WTC11 (cell line): ENCODE measurements at regions not wholly inside any gene's neighbourhood (a gene's known extent, or its start where the extent isn't known, plus 50 kb on each side); places are given as distances from the start of the nearest gene placed in this dataset.

Experiments
- ATAC-seq: fragments of 200-7000 bp; cut with Tn5 transposase; 2 replicates; pipeline ENCODE4 v1.10.0; 2021; ENCODE audit warnings: mild to moderate bottlenecking, moderate library complexity
- CTCF ChIA-PET: fragments of 300-600 bp; sonication (Branson Sonifier 250); formaldehyde crosslinking; loops from one replicate; lab custom pipeline; 2021; ENCODE audit warnings: antibody characterized with exemption; lab: Charles Lee
- POLR2A ChIA-PET: fragments of 350-600 bp; sonication (Branson Sonifier 250); formaldehyde crosslinking; loops from one replicate; lab custom pipeline; 2021; ENCODE audit warnings: antibody characterized with exemption; lab: Charles Lee
- DNase-seq: peaks from one replicate; pipeline ENCODE4 v3.0.0; 2021; ENCODE audit warnings: low spot score
- H3K27ac Mint-ChIP-seq: 2 replicates; pipeline ENCODE4 v1.8.0; 2021; ENCODE audit warnings: mixed read lengths
- H3K27me3 Mint-ChIP-seq: 2 replicates; pipeline ENCODE4 v1.8.0; 2021; ENCODE audit warnings: low read depth, mild to moderate bottlenecking, moderate library complexity, mixed read lengths
- H3K36me3 Mint-ChIP-seq: 2 replicates; pipeline ENCODE4 v1.8.0; 2021; ENCODE audit warnings: mixed read lengths
- H3K4me1 Mint-ChIP-seq: 2 replicates; pipeline ENCODE4 v1.8.0; 2022; ENCODE audit warnings: mixed read lengths
- H3K4me3 Mint-ChIP-seq: 2 replicates; pipeline ENCODE4 v1.8.0; 2021; ENCODE audit warnings: mild to moderate bottlenecking, moderate library complexity, mixed read lengths
- H3K9me3 Mint-ChIP-seq: 2 replicates; pipeline ENCODE4 v1.8.0; 2021; ENCODE audit warnings: mixed read lengths
- CBFB ChIP-seq: sonication (generic); formaldehyde crosslinking; IDR thresholded peaks from 2 replicates; pipeline ENCODE4 v1.8.1; 2022; ENCODE audit warnings: mild to moderate bottlenecking, low read depth, missing genetic modification reagents
- ELF4 ChIP-seq: sonication (generic); formaldehyde crosslinking; IDR thresholded peaks from 2 replicates; pipeline ENCODE4 v1.8.1; 2022; ENCODE audit warnings: low read depth, mild to moderate bottlenecking, moderate library complexity, missing genetic modification reagents
- EMX1 ChIP-seq: fragments of 250-450 bp; sonication (Bioruptor Pico); IDR thresholded peaks from 2 replicates; pipeline ENCODE4 v1.8.0; 2021; ENCODE audit warnings: mild to moderate bottlenecking
- ESRRA ChIP-seq: sonication (generic); formaldehyde crosslinking; IDR thresholded peaks from 2 replicates; pipeline ENCODE4 v1.8.1; 2022; ENCODE audit warnings: mild to moderate bottlenecking, missing genetic modification reagents, borderline replicate concordance
- ETV6 ChIP-seq: sonication (generic); formaldehyde crosslinking; IDR thresholded peaks from 2 replicates; pipeline ENCODE4 v1.8.1; 2022; ENCODE audit warnings: mild to moderate bottlenecking, missing genetic modification reagents
- GTF2I ChIP-seq: fragments of 250-450 bp; sonication (Bioruptor Pico); conservative IDR thresholded peaks from 2 replicates; pipeline ENCODE4 v1.4.0; 2021; ENCODE audit warnings: mild to moderate bottlenecking
- IRF2 ChIP-seq: sonication (generic); formaldehyde crosslinking; IDR thresholded peaks from 2 replicates; pipeline ENCODE4 v1.8.0; 2022; ENCODE audit warnings: low read depth, missing genetic modification reagents, borderline replicate concordance
- MXD4 ChIP-seq: fragments of 250-450 bp; sonication (Bioruptor Pico); IDR thresholded peaks from 2 replicates; pipeline ENCODE4 v1.8.0; 2021; ENCODE audit warnings: mild to moderate bottlenecking, moderate library complexity, borderline replicate concordance
- SMAD3 ChIP-seq: sonication (generic); formaldehyde crosslinking; IDR thresholded peaks from 2 replicates; pipeline ENCODE4 v1.8.0; 2022; ENCODE audit warnings: missing genetic modification reagents, mild to moderate bottlenecking, borderline replicate concordance
- TEAD1 ChIP-seq: sonication (generic); formaldehyde crosslinking; IDR thresholded peaks from 2 replicates; pipeline ENCODE4 v1.8.0; 2022; ENCODE audit warnings: mild to moderate bottlenecking, missing genetic modification reagents
- TP53 ChIP-seq: sonication (generic); formaldehyde crosslinking; IDR thresholded peaks from 2 replicates; pipeline ENCODE4 v1.8.1; 2023; ENCODE audit warnings: mild to moderate bottlenecking, missing genetic modification reagents
- ZBTB21 ChIP-seq: sonication (generic); formaldehyde crosslinking; IDR thresholded peaks from 2 replicates; pipeline ENCODE4 v1.8.1; 2023; ENCODE audit warnings: mild to moderate bottlenecking, missing genetic modification reagents, borderline replicate concordance
- ZNF121 ChIP-seq: sonication (generic); formaldehyde crosslinking; IDR thresholded peaks from 2 replicates; pipeline ENCODE4 v1.8.0; 2023; ENCODE audit warnings: missing genetic modification reagents
- ZNF317 ChIP-seq: sonication (generic); formaldehyde crosslinking; IDR thresholded peaks from 2 replicates; pipeline ENCODE4 v1.8.1; 2023; ENCODE audit warnings: low read depth, mild to moderate bottlenecking, moderate library complexity, missing genetic modification reagents, borderline replicate concordance
- TF ChIP-seq, protein P1 (sequence below): sonication (generic); formaldehyde crosslinking; IDR thresholded peaks from 2 replicates; pipeline ENCODE4 v1.8.1; 2022; ENCODE audit warnings: mild to moderate bottlenecking, moderate library complexity, missing genetic modification reagents
- TF ChIP-seq, protein P2 (sequence below): sonication (generic); formaldehyde crosslinking; IDR thresholded peaks from 2 replicates; pipeline ENCODE4 v1.8.1; 2023; ENCODE audit warnings: mild to moderate bottlenecking, missing genetic modification reagents, moderate library complexity
- TF ChIP-seq, protein P3 (sequence below): sonication (generic); formaldehyde crosslinking; IDR thresholded peaks from 2 replicates; pipeline ENCODE4 v1.8.1; 2023; ENCODE audit warnings: mild to moderate bottlenecking, missing genetic modification reagents
- TF ChIP-seq, protein P4 (sequence below): sonication (generic); formaldehyde crosslinking; IDR thresholded peaks from 2 replicates; pipeline ENCODE4 v1.8.1; 2023; ENCODE audit warnings: mild to moderate bottlenecking, missing genetic modification reagents, moderate library complexity
- TF ChIP-seq, protein P5 (sequence below): fragments of 200-600 bp; IDR thresholded peaks from 2 replicates; pipeline ENCODE4 v1.8.0; 2022; ENCODE audit warnings: antibody characterized with exemption
- TF ChIP-seq, protein P6 (sequence below): sonication (generic); formaldehyde crosslinking; IDR thresholded peaks from 2 replicates; pipeline ENCODE4 v1.8.1; 2022; ENCODE audit warnings: missing genetic modification reagents, borderline replicate concordance

DNA sequence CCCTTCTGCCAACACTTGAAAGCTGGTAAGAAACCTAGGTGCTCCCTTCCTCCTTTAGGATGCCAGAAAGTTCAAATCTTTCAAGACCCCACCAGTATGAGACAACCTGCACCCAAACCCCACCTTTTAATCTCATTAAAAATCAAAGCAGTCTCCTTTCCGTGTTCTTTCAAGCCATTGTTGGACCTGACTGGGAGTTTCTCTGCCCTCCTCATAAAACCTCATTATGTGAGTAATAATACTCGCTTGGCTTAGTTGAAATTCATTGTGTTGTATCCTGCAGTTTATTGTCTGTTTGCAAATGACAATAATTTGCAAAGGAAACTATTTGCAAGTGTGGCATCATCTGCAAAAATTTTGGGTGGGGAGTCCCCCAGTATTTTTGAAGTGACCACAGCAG is 133.2 kb upstream of the VEGFC start:
- Mint-ChIP-seq H3K36me3 (no peaks in the 10 kb centered on the region), H3K4me3 (no peak overlapping the region), H3K9me3 (no peaks in the 10 kb centered on the region), H3K27me3 (no peaks in the 10 kb centered on the region), H3K27ac (no peak overlapping the region), H3K4me1 (peaks cover 9% of the 10 kb centered on the region; the same call in 1 of the 2 replicates)
- POLR2A ChIA-PET, result no interaction called here
- CTCF ChIA-PET, result no interaction called here
- DNase-seq (no peak), ATAC-seq (no peak)
- TF ChIP-seq, protein P1, sequence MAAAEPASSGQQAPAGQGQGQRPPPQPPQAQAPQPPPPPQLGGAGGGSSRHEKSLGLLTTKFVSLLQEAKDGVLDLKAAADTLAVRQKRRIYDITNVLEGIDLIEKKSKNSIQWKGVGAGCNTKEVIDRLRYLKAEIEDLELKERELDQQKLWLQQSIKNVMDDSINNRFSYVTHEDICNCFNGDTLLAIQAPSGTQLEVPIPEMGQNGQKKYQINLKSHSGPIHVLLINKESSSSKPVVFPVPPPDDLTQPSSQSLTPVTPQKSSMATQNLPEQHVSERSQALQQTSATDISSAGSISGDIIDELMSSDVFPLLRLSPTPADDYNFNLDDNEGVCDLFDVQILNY, result no peak

DNA sequence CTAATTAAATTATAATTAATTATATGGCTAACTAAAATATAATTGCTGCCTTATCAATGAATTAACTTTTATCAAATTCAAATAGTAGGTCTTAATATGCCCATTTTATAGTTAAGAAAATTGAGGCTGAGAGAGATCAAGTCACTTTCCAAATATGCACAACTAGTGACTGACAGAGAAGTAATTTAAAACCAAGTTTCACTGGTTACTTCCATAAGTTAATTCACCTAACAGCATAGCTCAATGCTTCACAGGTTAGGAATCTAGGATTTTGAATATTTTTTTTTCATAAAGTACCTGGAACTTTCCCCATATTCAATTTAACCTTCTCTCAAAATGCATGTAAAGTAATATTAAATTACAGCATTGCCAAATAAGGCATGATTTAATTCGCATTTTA is 134.4 kb upstream of the VEGFC start:
- DNase-seq (no peak), ATAC-seq (no peak)
- TF ChIP-seq, protein P2, sequence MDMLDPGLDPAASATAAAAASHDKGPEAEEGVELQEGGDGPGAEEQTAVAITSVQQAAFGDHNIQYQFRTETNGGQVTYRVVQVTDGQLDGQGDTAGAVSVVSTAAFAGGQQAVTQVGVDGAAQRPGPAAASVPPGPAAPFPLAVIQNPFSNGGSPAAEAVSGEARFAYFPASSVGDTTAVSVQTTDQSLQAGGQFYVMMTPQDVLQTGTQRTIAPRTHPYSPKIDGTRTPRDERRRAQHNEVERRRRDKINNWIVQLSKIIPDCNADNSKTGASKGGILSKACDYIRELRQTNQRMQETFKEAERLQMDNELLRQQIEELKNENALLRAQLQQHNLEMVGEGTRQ (CRISPR knock-in tag), result no peak
- TF ChIP-seq ETV6 (CRISPR knock-in tag) (no peak), IRF2 (no peak), GTF2I (CRISPR knock-in tag) (no peak), ZNF317 (no peak), ESRRA (CRISPR knock-in tag) (no peak), TEAD1 (CRISPR knock-in tag) (no peak)
- TF ChIP-seq, protein P3, sequence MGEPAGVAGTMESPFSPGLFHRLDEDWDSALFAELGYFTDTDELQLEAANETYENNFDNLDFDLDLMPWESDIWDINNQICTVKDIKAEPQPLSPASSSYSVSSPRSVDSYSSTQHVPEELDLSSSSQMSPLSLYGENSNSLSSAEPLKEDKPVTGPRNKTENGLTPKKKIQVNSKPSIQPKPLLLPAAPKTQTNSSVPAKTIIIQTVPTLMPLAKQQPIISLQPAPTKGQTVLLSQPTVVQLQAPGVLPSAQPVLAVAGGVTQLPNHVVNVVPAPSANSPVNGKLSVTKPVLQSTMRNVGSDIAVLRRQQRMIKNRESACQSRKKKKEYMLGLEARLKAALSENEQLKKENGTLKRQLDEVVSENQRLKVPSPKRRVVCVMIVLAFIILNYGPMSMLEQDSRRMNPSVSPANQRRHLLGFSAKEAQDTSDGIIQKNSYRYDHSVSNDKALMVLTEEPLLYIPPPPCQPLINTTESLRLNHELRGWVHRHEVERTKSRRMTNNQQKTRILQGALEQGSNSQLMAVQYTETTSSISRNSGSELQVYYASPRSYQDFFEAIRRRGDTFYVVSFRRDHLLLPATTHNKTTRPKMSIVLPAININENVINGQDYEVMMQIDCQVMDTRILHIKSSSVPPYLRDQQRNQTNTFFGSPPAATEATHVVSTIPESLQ, result no peak
- ChIA-PET POLR2A (no interaction called here), CTCF (no interaction called here)
- Mint-ChIP-seq H3K4me1 (peaks cover 9% of the 10 kb centered on the region; the same call in 1 of the 2 replicates), H3K27ac (no peak overlapping the region), H3K4me3 (no peak overlapping the region), H3K27me3 (no peaks in the 10 kb centered on the region), H3K9me3 (no peaks in the 10 kb centered on the region), H3K36me3 (no peaks in the 10 kb centered on the region)

DNA sequence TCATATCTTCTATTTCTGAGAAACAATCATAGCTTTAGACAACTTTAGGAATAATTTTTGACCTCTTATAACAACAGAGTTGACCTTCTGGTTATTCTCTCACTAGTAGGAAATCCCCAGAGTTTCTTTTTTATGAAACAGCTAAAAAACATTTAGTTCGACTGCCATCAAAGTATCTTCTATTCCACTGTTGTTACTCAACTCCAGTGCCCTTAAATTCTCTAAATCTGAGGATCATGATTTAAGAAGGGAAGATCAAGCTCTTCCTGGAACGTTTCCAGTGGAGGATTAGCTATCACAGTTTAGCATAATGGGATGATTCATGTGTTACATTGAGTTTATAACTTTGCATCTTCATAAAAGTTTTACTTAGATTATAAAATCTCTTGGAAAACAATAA is 134.9 kb upstream of the VEGFC start:
- ChIA-PET POLR2A (no interaction called here), CTCF (no interaction called here)
- TF ChIP-seq, protein P4, sequence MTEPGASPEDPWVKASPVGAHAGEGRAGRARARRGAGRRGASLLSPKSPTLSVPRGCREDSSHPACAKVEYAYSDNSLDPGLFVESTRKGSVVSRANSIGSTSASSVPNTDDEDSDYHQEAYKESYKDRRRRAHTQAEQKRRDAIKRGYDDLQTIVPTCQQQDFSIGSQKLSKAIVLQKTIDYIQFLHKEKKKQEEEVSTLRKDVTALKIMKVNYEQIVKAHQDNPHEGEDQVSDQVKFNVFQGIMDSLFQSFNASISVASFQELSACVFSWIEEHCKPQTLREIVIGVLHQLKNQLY (CRISPR knock-in tag), result no peak
- TF ChIP-seq SMAD3 (CRISPR knock-in tag), result no peak
- TF ChIP-seq TP53 (CRISPR knock-in tag), result no peak
- TF ChIP-seq EMX1 (CRISPR knock-in tag), result no peak
- no peak for TF ChIP-seq ZBTB21
- TF ChIP-seq ZNF121 (CRISPR knock-in tag), result no peak
- no peak for TF ChIP-seq ELF4 (CRISPR knock-in tag)
- TF ChIP-seq, protein P5, sequence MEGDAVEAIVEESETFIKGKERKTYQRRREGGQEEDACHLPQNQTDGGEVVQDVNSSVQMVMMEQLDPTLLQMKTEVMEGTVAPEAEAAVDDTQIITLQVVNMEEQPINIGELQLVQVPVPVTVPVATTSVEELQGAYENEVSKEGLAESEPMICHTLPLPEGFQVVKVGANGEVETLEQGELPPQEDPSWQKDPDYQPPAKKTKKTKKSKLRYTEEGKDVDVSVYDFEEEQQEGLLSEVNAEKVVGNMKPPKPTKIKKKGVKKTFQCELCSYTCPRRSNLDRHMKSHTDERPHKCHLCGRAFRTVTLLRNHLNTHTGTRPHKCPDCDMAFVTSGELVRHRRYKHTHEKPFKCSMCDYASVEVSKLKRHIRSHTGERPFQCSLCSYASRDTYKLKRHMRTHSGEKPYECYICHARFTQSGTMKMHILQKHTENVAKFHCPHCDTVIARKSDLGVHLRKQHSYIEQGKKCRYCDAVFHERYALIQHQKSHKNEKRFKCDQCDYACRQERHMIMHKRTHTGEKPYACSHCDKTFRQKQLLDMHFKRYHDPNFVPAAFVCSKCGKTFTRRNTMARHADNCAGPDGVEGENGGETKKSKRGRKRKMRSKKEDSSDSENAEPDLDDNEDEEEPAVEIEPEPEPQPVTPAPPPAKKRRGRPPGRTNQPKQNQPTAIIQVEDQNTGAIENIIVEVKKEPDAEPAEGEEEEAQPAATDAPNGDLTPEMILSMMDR, result no peak
- TF ChIP-seq GTF2I (CRISPR knock-in tag), result no peak
- no peak for TF ChIP-seq ESRRA (CRISPR knock-in tag)
- TF ChIP-seq, protein P6, sequence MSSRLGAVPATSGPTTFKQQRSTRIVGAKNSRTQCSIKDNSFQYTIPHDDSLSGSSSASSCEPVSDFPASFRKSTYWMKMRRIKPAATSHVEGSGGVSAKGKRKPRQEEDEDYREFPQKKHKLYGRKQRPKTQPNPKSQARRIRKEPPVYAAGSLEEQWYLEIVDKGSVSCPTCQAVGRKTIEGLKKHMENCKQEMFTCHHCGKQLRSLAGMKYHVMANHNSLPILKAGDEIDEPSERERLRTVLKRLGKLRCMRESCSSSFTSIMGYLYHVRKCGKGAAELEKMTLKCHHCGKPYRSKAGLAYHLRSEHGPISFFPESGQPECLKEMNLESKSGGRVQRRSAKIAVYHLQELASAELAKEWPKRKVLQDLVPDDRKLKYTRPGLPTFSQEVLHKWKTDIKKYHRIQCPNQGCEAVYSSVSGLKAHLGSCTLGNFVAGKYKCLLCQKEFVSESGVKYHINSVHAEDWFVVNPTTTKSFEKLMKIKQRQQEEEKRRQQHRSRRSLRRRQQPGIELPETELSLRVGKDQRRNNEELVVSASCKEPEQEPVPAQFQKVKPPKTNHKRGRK, result no peak
- TF ChIP-seq CBFB (CRISPR knock-in tag), result no peak
- TF ChIP-seq ZNF317, result no peak
- TF ChIP-seq MXD4 (CRISPR knock-in tag), result no peak
- Mint-ChIP-seq H3K27ac (no peak overlapping the region), H3K36me3 (no peaks in the 10 kb centered on the region), H3K9me3 (no peaks in the 10 kb centered on the region), H3K27me3 (no peaks in the 10 kb centered on the region), H3K4me1 (peaks cover 9% of the 10 kb centered on the region; the same call in 1 of the 2 replicates), H3K4me3 (no peak overlapping the region)
- DNase-seq, result no peak
- ATAC-seq, result no peak
